ENCODE measurements at regions not wholly inside any gene's neighbourhood (a gene's known extent, or its start where the extent isn't known, plus 50 kb on each side); places are given as distances from the start of the nearest gene placed in this dataset.

DNA sequence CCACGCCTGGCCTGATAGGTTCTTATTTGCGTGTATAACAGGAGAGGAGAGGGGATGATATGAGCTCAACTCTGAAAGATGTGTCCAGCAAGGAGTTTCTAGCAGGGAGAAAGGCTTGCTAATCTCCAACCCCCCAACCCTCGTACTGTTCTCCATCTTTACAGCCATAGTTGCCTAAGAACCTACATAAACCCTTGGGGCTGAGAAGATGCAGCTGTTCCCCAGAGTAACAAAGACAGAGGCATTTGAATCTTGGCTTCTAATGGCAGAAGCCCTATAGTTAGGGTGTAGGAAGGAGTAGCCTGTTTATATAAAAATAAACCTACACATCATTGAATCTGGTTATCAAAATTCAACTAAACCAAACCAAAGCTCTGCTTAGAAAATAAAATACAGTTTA lies 631.4 kb upstream of the SLC35B3 start:
- TF ChIP-seq, protein P1, sequence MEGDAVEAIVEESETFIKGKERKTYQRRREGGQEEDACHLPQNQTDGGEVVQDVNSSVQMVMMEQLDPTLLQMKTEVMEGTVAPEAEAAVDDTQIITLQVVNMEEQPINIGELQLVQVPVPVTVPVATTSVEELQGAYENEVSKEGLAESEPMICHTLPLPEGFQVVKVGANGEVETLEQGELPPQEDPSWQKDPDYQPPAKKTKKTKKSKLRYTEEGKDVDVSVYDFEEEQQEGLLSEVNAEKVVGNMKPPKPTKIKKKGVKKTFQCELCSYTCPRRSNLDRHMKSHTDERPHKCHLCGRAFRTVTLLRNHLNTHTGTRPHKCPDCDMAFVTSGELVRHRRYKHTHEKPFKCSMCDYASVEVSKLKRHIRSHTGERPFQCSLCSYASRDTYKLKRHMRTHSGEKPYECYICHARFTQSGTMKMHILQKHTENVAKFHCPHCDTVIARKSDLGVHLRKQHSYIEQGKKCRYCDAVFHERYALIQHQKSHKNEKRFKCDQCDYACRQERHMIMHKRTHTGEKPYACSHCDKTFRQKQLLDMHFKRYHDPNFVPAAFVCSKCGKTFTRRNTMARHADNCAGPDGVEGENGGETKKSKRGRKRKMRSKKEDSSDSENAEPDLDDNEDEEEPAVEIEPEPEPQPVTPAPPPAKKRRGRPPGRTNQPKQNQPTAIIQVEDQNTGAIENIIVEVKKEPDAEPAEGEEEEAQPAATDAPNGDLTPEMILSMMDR (IDR thresholded peaks at IDR 0.05; ENCODE audit: insufficient read depth, missing control alignments) = no peak
- FAIRE-seq (no peak), DNase-seq (ENCODE audit: insufficient read length, low spot score) (no peak)

DNA sequence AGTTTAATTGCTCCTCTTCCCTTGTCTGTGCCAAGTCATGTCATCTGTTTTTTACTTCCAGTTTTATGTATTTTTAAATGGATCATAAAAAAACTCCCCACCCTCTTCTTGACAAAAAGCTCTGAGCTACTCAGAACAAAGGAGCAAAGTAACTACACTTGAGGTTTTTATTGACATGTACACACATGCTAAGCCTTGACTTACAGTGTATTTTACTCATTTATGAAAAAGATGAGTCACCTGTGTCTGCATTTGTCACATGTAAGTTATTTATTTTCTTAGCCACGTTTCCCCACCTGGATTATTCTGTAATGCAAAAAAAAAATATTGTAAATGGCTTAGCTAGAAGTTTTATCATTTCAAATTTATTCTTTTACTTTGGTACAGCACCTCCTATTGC lies 628.8 kb upstream of the SLC35B3 start:
- no peak for DNase-seq (ENCODE audit: insufficient read length, low spot score)
- TF ChIP-seq, protein P1 (IDR thresholded peaks at IDR 0.05; ENCODE audit: insufficient read depth, missing control alignments) = no peak

DNA sequence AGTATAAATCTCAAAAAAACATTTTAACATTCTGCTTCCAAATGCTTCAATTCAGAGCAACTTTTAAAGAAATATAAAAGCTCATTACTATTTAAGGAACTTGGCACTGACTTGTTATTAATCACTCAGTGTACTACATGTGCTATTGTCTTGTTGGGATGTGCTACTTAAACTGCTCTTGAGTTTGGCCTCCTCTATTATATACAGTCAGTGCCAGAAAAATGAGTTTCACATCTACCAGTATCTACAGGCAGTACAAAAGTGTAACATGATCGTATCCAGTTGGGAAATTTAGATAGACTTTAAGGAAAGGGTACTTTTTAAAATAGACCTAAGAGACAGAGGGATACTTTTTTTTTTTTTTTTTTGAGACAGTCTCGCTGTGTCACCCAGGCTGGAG lies 627.3 kb upstream of the SLC35B3 start:
- TF ChIP-seq, protein P1 (IDR thresholded peaks at IDR 0.05; ENCODE audit: insufficient read depth, missing control alignments) = no peak

More for the DNA sequence above, 628.8 kb upstream of the SLC35B3 start:
- FAIRE-seq = no peak

DNA sequence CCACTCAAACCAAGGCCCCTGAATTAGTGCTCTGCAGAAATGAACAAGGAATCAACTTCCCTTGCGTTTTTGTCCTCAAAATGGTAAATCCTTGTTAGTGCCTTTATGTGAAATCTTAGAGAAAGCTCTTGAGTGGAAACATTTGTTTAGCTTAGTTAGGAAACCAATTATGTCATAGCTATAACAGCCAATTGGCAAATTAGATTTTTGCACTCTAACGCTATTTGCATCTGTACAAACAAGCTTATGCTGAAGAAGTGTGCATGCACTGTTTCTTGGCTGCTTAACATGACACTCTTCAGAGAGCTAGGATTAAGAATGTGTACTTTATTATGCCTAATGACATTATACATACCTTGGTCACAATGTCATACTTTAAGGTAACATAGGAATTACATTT lies 622.6 kb upstream of the SLC35B3 start:
- TF ChIP-seq, protein P1 (IDR thresholded peaks at IDR 0.05; ENCODE audit: insufficient read depth, missing control alignments) = no peak
- FAIRE-seq (no peak), DNase-seq (ENCODE audit: insufficient read length, low spot score) (no peak)

More for the DNA sequence above, 627.3 kb upstream of the SLC35B3 start:
- FAIRE-seq (no peak), DNase-seq (ENCODE audit: insufficient read length, low spot score) (no peak)

DNA sequence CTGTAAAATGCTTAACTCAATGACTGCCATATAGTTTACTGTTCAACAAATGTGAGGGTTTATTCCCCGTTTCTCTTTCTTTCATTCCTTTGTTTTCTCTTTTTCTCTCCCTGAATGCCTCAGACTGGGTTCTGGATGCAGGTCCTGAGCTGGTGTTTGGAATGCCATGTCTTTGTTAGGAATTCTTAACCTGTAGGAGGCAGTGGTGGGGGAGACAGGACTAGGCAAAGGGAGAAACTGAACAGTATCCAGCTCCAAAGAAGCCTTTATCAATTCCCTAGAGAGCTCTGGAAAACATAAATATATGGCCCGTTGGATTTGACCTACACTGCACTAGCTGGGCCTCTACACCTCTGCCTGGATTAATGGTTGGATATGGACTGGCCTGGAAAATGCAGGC lies 621.2 kb upstream of the SLC35B3 start:
- TF ChIP-seq, protein P1 (IDR thresholded peaks at IDR 0.05; ENCODE audit: insufficient read depth, missing control alignments) = no peak
- FAIRE-seq (no peak), DNase-seq (ENCODE audit: insufficient read length, low spot score) (no peak)

DNA sequence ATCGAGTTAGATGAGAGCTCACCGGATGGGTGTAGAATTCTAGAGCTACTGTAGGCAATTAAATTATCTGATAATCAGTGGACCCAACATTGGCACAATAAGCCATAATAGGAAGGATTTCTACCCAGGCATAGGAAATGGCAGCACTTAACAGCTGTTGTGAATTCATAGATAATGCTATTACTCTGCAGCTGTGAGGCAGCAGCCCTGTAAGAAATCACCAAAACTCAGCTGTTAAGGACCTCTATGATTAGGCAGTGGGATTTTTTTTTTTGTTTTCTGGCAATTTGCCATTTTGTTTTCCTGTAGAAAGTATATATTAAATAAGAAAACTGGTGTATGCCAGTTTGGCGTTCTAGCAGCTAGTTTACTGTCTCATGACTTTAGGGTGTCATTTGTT lies 609.1 kb upstream of the SLC35B3 start:
- no peak for FAIRE-seq
- TF ChIP-seq, protein P1 (IDR thresholded peaks at IDR 0.05; ENCODE audit: insufficient read depth, missing control alignments) = no peak
- no peak for DNase-seq (ENCODE audit: insufficient read length, low spot score)

DNA sequence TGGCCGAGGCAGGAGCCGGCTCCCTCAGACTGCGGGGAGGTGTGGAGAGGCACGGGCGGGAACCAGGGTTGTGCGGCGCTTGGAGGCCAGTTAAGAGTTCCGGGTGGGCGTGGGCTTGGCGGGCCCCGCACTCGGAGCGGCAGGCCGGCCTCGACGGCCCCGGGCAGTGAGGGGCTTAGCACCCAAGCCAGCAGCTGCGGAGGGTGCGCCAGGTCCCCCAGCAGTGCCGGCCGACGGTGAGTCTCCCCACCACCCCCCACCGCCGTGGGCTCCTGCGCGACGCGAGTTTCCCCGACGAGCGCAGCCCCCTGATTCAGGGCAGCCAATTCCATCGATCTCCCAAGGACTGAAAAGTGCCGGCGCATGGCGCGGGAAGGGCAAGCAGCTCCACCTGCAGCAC lies 605.4 kb upstream of the SLC35B3 start:
- DNase-seq (ENCODE audit: insufficient read length, low spot score) (no peak), FAIRE-seq (no peak)
- TF ChIP-seq, protein P1 (IDR thresholded peaks at IDR 0.05; ENCODE audit: insufficient read depth, missing control alignments) = no peak

Measured in D721Med (cell line).